Neural cell (in vitro differentiated cells): ENCODE measurements at regions not wholly inside any gene's neighbourhood (a gene's known extent, or its start where the extent isn't known, plus 50 kb on each side); places are given as distances from the start of the nearest gene placed in this dataset.

Source experiments
- H2AFZ ChIP-seq: fragments of 200-600, 300-800 bp; sonication (generic), shearing (Covaris generic); 2 replicates; pipeline ENCODE4 v1.6.0; 2014; ENCODE audit warnings: low read depth, mild to moderate bottlenecking, antibody characterized with exemption, low read length, moderate library complexity
- H3F3A ChIP-seq: fragments of 200-600 bp; shearing (Covaris generic); 2 replicates; pipeline ENCODE4 v1.6.1; 2016; ENCODE audit warnings: mild to moderate bottlenecking, moderate library complexity, mixed read lengths, antibody characterized with exemption, low read length; ENCODE audit not compliant: insufficient read depth, poor library complexity, severe bottlenecking
- H3K27ac ChIP-seq: fragments of 200-600, 300-800 bp; sonication (generic), shearing (Covaris generic); 2 replicates; pipeline ENCODE4 v1.5.1; 2014; ENCODE audit warnings: mild to moderate bottlenecking, low read length, moderate library complexity
- H3K27me3 ChIP-seq: fragments of 300-800, 200-600 bp; sonication (generic), shearing (Covaris generic); 2 replicates; pipeline ENCODE4 v1.6.0; 2014; ENCODE audit warnings: mild to moderate bottlenecking, low read depth, low read length, moderate library complexity; ENCODE audit not compliant: insufficient read depth
- H3K36me3 ChIP-seq: fragments of 300-800, 200-600 bp; sonication (generic), shearing (Covaris generic); 2 replicates; pipeline ENCODE4 v1.5.1; 2014; ENCODE audit warnings: mild to moderate bottlenecking, antibody characterized with exemption, low read length, moderate library complexity; ENCODE audit not compliant: insufficient read depth
- H3K4me2 ChIP-seq: fragments of 300-800, 200-600 bp; sonication (generic), shearing (Covaris generic); 2 replicates; pipeline ENCODE4 v1.6.0; 2014; ENCODE audit warnings: mild to moderate bottlenecking, low read length
- H3K4me3 ChIP-seq: fragments of 300-800, 200-600 bp; sonication (generic), shearing (Covaris generic); 2 replicates; pipeline ENCODE4 v1.5.1; 2014; ENCODE audit warnings: mild to moderate bottlenecking, low read length, moderate library complexity
- H3K79me2 ChIP-seq: fragments of 200-600 bp; shearing (Covaris generic); replicated peaks from 2 replicates; pipeline ENCODE4 v1.6.0; 2014; ENCODE audit warnings: mild to moderate bottlenecking, low read length, moderate library complexity; ENCODE audit not compliant: insufficient read depth
- H3K9ac ChIP-seq: fragments of 300-800, 200-600 bp; sonication (generic), shearing (Covaris generic); 2 replicates; pipeline ENCODE4 v1.6.1; 2016; ENCODE audit warnings: mild to moderate bottlenecking, low read length, mixed read lengths
- H3K9me2 ChIP-seq: fragments of 200-600 bp; shearing (Covaris generic); 2 replicates; pipeline ENCODE4 v1.6.1; 2016; ENCODE audit warnings: mild to moderate bottlenecking, low read length, mixed read lengths; ENCODE audit not compliant: insufficient read depth
- H3K9me3 ChIP-seq: fragments of 200-600, 300-800 bp; sonication (generic), shearing (Covaris generic); 2 replicates; pipeline ENCODE4 v1.6.1; 2016; ENCODE audit warnings: mild to moderate bottlenecking, mixed run types, low read length, moderate library complexity, mixed read lengths
- H4K20me1 ChIP-seq: fragments of 200-600 bp; shearing (Covaris generic); 2 replicates; pipeline ENCODE4 v1.6.1; 2016; ENCODE audit warnings: mild to moderate bottlenecking, mixed run types; ENCODE audit not compliant: insufficient read depth
- EP300 ChIP-seq: fragments of 450-650 bp; conservative IDR thresholded peaks from 2 replicates; pipeline ENCODE4 v1.6.1; 2014; ENCODE audit warnings: antibody characterized with exemption, mild to moderate bottlenecking, moderate library complexity; ENCODE audit not compliant: poor library complexity, severe bottlenecking
- EZH2 ChIP-seq: fragments of 200-600, 300-800 bp; shearing (Covaris generic), sonication (generic); IDR thresholded peaks from 2 replicates; pipeline ENCODE4 v1.6.1; 2014; ENCODE audit warnings: antibody characterized with exemption, low read length, borderline replicate concordance, mild to moderate bottlenecking; ENCODE audit not compliant: insufficient read depth, poor library complexity, severe bottlenecking
- MXI1 ChIP-seq: fragments of 450-650 bp; conservative IDR thresholded peaks from 2 replicates; pipeline ENCODE4 v1.6.1; 2014; ENCODE audit warnings: antibody characterized with exemption, mild to moderate bottlenecking; ENCODE audit not compliant: poor library complexity, severe bottlenecking
- POLR2AphosphoS5 ChIP-seq: IDR thresholded peaks from 2 replicates; pipeline ENCODE4 v1.6.1; 2012
- RAD21 ChIP-seq: fragments of 450-650 bp; conservative IDR thresholded peaks from 2 replicates; pipeline ENCODE4 v1.6.1; 2014; ENCODE audit warnings: antibody characterized with exemption, mild to moderate bottlenecking, moderate library complexity
- REST ChIP-seq: IDR thresholded peaks from 2 replicates; pipeline ENCODE4 v1.6.1; 2012; ENCODE audit warnings: borderline replicate concordance
- SMC3 ChIP-seq: fragments of 450-650 bp; conservative IDR thresholded peaks from 2 replicates; pipeline ENCODE4 v1.6.1; 2014; ENCODE audit warnings: antibody characterized with exemption, mild to moderate bottlenecking, moderate library complexity; ENCODE audit not compliant: poor library complexity
- TAF1 ChIP-seq: IDR thresholded peaks from 2 replicates; pipeline ENCODE4 v1.6.1; 2012; ENCODE audit warnings: low read depth
- TF ChIP-seq, protein P1 (sequence below): fragments of 450-650 bp; IDR thresholded peaks from 2 replicates; pipeline ENCODE4 v1.5.1; 2014; ENCODE audit warnings: antibody characterized with exemption, mild to moderate bottlenecking, moderate library complexity; ENCODE audit not compliant: poor library complexity, severe bottlenecking

DNA sequence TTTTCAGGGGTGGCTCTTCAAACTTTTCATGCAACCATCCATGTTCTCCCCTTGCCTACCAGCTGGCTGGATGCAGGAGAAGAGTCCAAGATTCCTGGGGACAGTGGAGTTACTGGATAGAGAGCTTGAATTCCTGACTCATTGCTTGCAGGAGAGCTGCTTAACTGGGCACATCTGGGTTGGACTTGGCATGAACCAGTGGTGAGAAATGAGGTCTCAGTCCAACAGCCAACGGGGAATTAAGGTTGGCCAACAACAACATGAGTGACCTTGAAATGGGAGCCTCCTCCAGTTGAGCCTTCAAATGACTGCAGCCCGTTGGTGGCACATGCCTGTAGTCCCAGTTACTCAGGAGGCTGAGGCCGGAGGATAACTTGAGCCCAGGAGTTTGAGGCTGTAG, 58.1 kb upstream of the OPN4 start:
- Histone ChIP-seq H3K79me2 (no peaks in the 10 kb centered on the region), H3K4me2 (no peak overlapping the region), H3K9me3 (no peaks in the 10 kb centered on the region), H3K9ac (no peak overlapping the region), H3K27ac (no peak overlapping the region), H3K36me3 (no peaks in the 10 kb centered on the region), H4K20me1 (no peaks in the 10 kb centered on the region), H3K4me3 (no peak overlapping the region), H3K27me3 (no peaks in the 10 kb centered on the region), H3K9me2 (no peaks in the 10 kb centered on the region), H2AFZ (no peak overlapping the region), H3F3A (no peaks in the 10 kb centered on the region)
- TF ChIP-seq EP300: no peak
- TF ChIP-seq EZH2: no peak
- no peak for TF ChIP-seq SMC3
- TF ChIP-seq POLR2AphosphoS5: no peak
- no peak for TF ChIP-seq REST
- no peak for TF ChIP-seq TAF1
- TF ChIP-seq RAD21: no peak
- no peak for TF ChIP-seq MXI1
- TF ChIP-seq, protein P1, sequence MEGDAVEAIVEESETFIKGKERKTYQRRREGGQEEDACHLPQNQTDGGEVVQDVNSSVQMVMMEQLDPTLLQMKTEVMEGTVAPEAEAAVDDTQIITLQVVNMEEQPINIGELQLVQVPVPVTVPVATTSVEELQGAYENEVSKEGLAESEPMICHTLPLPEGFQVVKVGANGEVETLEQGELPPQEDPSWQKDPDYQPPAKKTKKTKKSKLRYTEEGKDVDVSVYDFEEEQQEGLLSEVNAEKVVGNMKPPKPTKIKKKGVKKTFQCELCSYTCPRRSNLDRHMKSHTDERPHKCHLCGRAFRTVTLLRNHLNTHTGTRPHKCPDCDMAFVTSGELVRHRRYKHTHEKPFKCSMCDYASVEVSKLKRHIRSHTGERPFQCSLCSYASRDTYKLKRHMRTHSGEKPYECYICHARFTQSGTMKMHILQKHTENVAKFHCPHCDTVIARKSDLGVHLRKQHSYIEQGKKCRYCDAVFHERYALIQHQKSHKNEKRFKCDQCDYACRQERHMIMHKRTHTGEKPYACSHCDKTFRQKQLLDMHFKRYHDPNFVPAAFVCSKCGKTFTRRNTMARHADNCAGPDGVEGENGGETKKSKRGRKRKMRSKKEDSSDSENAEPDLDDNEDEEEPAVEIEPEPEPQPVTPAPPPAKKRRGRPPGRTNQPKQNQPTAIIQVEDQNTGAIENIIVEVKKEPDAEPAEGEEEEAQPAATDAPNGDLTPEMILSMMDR: no peak

GRCh38 chr10:86597306-86597705, 57.0 kb upstream of the OPN4 start:
- H2AFZ ChIP-seq: no peak overlapping the region
- no peak overlapping the region for H3K9ac ChIP-seq
- no peak overlapping the region for H3K27ac ChIP-seq
- no peaks in the 10 kb centered on the region for H3K36me3 ChIP-seq
- H3K4me2 ChIP-seq: no peak overlapping the region
- no peaks in the 10 kb centered on the region for H3K9me3 ChIP-seq
- H3F3A ChIP-seq: no peaks in the 10 kb centered on the region
- no peaks in the 10 kb centered on the region for H3K27me3 ChIP-seq
- TF ChIP-seq TAF1: no peak
- TF ChIP-seq EZH2: no peak
- no peak for TF ChIP-seq RAD21
- TF ChIP-seq POLR2AphosphoS5: no peak
- TF ChIP-seq EP300: no peak
- no peak for TF ChIP-seq SMC3
- TF ChIP-seq, protein P1: no peak
- H4K20me1 ChIP-seq: no peaks in the 10 kb centered on the region
- H3K79me2 ChIP-seq: no peaks in the 10 kb centered on the region
- H3K4me3 ChIP-seq: no peak overlapping the region
- no peaks in the 10 kb centered on the region for H3K9me2 ChIP-seq
